Activated T-helper 17 cell treated with anti-CD3 and anti-CD28 coated beads, Interleukin-2, amount 50 U/mL, for 72 hours (primary cell): ENCODE measurements at regions not wholly inside any gene's neighbourhood (a gene's known extent, or its start where the extent isn't known, plus 50 kb on each side); places are given as distances from the start of the nearest gene placed in this dataset.

Experiments used
- ATAC-seq: fragments of 150-1000 bp; cut with Tn5 transposase; replicated peaks from 2 replicates; pipeline ENCODE4 v1.10.0; 2021; ENCODE audit warnings: mild to moderate bottlenecking, moderate library complexity
- H3K27ac Mint-ChIP-seq: one replicate; pipeline ENCODE4 v1.8.0; 2022; ENCODE audit warnings: mixed read lengths
- H3K27me3 Mint-ChIP-seq: one replicate; pipeline ENCODE4 v1.8.0; 2022; ENCODE audit warnings: mixed read lengths
- H3K36me3 Mint-ChIP-seq: one replicate; pipeline ENCODE4 v1.8.0; 2022; ENCODE audit warnings: low read depth, mild to moderate bottlenecking, mixed read lengths
- H3K4me1 Mint-ChIP-seq: one replicate; pipeline ENCODE4 v1.8.0; 2022; ENCODE audit warnings: mixed read lengths
- H3K4me3 Mint-ChIP-seq: one replicate; pipeline ENCODE4 v1.8.0; 2022; ENCODE audit warnings: mild to moderate bottlenecking, mixed read lengths
- H3K9me3 Mint-ChIP-seq: one replicate; pipeline ENCODE4 v1.8.0; 2022; ENCODE audit warnings: mixed read lengths

DNA sequence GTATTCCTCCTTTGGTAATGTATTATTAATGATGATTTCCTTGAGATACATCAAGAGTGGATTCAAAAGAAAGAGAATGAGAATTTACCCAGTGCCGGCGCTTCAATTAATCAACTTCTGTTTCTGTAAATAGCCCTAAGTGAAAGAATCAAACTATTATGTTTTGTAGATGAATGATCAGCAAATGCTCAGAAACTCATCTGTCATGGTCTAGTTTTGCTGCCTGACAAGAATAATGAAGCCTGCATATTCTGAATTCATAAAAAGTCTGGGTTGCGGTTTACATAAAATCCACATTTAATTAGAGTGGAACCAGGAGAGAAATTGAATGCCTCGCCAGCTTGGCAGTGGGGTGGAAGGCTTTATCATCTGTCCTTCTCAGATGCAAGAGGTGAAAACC, 325.3 kb downstream of the GALC start:
- no peak overlapping the region for H3K27ac Mint-ChIP-seq
- no peak overlapping the region for H3K4me3 Mint-ChIP-seq
- ATAC-seq, result no peak
- H3K4me1 Mint-ChIP-seq, result no peaks in the 10 kb centered on the region
- peaks cover 12% of the 10 kb centered on the region for H3K9me3 Mint-ChIP-seq
- H3K27me3 Mint-ChIP-seq, result peaks cover 6% of the 10 kb centered on the region
- no peaks in the 10 kb centered on the region for H3K36me3 Mint-ChIP-seq

DNA sequence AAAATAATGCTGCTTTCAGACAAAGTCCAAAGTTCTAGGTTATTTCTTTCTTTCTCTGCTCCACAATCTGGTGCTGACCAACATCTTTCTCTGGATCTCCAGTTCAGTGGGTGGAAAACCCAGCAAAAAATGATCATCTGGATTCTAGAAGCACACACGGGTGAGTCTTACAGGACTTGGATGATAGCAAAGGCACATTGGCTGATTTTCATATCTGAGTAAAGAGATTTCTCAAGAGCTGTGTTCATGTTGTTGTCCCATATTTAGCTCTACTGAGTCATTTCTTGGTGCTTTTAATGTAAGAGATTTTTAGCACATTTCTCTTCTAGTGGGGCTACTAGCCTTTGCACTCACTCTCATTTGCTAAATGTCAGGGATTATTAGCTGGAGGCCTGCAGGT, 336.7 kb downstream of the GALC start:
- no peak for ATAC-seq
- Mint-ChIP-seq H3K27ac (no peak overlapping the region), H3K4me1 (no peaks in the 10 kb centered on the region), H3K27me3 (no peaks in the 10 kb centered on the region), H3K9me3 (peaks cover 9% of the 10 kb centered on the region), H3K4me3 (no peak overlapping the region), H3K36me3 (no peaks in the 10 kb centered on the region)

DNA sequence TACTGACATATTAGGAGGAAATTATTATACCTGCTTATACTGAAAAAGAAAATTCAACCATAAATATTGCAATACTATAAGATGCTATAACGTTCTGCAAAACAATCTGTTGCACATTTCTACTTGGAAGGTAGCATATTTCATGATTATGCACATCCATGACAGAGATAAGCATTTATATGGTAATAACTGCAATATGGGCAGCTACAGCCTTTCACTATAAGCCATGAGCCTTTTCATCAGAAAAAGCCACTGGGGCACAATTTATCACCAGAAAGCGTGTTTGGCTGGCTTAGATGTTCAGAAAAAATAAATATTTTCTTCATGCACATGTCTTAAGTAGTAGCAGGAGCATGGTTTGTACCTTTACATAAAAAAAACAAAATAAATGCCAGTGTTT, 340.7 kb downstream of the GALC start:
- no peaks in the 10 kb centered on the region for H3K36me3 Mint-ChIP-seq
- peaks cover 19% of the 10 kb centered on the region for H3K9me3 Mint-ChIP-seq
- H3K4me1 Mint-ChIP-seq, result no peaks in the 10 kb centered on the region
- no peaks in the 10 kb centered on the region for H3K27me3 Mint-ChIP-seq
- no peak overlapping the region for H3K27ac Mint-ChIP-seq
- no peak overlapping the region for H3K4me3 Mint-ChIP-seq
- ATAC-seq, result no peak

DNA sequence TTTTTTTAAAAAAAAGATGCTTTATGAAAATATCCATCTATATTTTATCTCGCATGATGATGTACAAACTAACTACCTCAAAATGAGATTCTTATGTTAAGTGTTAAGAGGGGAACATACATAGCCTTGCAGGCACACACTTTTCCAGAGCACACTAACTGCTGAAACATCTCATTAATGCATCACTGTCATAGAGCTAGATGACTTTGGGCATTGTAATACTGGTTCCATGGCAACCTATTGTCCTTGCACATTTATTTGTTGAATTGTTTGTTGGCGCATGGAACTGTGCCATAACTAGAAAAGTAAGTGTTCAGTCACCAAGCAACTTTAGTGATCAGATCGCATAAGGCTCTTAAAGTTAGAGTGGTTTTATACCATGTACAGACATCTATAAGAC, 348.3 kb downstream of the GALC start:
- H3K27ac Mint-ChIP-seq, result no peak overlapping the region
- H3K36me3 Mint-ChIP-seq, result no peaks in the 10 kb centered on the region
- no peak for ATAC-seq
- H3K9me3 Mint-ChIP-seq, result peaks cover 11% of the 10 kb centered on the region
- no peak overlapping the region for H3K4me3 Mint-ChIP-seq
- H3K27me3 Mint-ChIP-seq, result peaks cover 3% of the 10 kb centered on the region
- no peaks in the 10 kb centered on the region for H3K4me1 Mint-ChIP-seq

DNA sequence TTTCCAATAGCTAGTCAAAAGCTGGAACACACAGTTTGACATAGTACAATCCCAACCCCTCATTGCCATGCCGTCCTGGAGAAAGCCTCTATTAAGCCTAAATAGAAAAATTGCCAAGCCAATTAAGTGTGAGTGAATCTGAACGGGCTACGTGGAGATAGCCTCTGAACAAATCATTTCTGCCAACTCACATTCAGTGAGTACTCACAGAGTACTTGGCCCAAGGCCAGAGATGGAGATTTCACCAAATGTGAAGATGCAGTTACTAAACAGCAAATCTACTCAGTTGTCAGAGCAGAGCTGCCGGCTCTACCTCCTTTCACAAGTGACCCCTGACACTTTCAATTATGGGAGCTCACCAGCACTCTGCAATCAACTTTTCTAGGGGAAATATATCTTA, 350.0 kb downstream of the GALC start:
- Mint-ChIP-seq H3K4me1 (no peaks in the 10 kb centered on the region), H3K4me3 (no peak overlapping the region), H3K36me3 (no peaks in the 10 kb centered on the region), H3K27ac (no peak overlapping the region), H3K27me3 (peaks cover 3% of the 10 kb centered on the region), H3K9me3 (peaks cover 2% of the 10 kb centered on the region)
- ATAC-seq, result no peak

DNA sequence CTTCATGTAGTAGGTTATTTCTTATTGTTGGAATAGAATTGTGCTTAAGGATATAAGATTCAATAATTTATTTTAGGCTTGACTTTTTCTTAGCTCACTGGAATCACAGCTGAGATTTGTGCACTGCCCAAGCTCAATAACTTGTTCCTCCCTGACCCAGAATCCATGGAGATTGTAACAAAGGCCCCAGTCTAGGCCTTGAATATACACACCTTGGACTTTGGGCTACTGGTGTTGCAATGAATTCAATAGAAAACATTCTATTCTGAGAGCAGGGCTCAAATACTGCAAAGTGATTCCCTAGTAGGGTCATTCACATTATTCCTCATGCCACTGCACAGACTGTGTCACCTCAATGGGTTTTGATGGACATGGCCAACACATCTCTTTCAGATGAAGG, 352.4 kb downstream of the GALC start:
- Mint-ChIP-seq H3K27me3 (peaks cover 3% of the 10 kb centered on the region), H3K4me1 (no peaks in the 10 kb centered on the region), H3K4me3 (no peak overlapping the region), H3K27ac (no peak overlapping the region), H3K36me3 (no peaks in the 10 kb centered on the region), H3K9me3 (no peaks in the 10 kb centered on the region)
- no peak for ATAC-seq

DNA sequence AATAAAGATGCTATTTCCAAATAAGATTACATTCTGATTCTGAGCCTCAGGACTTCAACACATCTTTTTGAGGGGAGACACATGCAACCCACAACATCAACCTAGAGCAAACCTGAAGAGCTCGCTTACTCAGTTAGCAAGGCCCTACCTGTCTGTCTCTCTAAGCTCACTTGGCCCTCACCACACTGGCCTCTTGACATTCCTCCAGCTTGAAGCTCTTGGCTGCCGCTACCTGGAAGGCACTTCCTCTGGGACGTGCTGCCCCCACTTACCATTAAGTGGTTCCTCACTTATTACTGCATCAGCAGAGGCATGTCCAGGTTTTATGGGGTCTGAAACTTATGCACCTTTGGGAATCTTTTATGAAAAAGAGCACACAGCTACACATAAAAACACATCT, 354.8 kb downstream of the GALC start:
- ATAC-seq, result no peak
- Mint-ChIP-seq H3K4me3 (no peak overlapping the region), H3K4me1 (no peaks in the 10 kb centered on the region), H3K36me3 (no peaks in the 10 kb centered on the region), H3K27me3 (peaks cover 3% of the 10 kb centered on the region), H3K9me3 (peaks cover under 1% of the 10 kb centered on the region), H3K27ac (no peak overlapping the region)

DNA sequence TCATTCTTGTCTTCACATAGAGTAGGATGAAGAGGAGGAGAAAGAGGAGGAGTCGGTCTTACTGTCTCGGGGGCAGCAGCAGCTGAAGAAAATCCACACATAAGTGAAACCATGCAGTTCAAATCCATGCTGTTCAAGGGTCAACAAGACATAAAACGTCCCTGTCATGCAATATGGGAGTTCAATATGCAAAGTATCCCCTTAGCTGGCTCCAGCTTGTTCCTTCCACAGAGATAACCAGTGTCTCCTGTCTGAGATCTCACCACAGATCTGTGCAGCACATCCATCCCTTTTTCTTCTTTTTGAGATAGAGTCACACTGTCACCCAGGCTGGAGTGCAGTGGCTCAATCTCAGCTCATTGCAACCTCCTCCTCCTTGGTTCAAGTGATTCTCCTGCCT, 357.5 kb downstream of the GALC start:
- H3K36me3 Mint-ChIP-seq, result no peaks in the 10 kb centered on the region
- no peak for ATAC-seq
- H3K4me3 Mint-ChIP-seq, result no peak overlapping the region
- H3K27ac Mint-ChIP-seq, result no peak overlapping the region
- H3K4me1 Mint-ChIP-seq, result no peaks in the 10 kb centered on the region
- no peaks in the 10 kb centered on the region for H3K27me3 Mint-ChIP-seq
- peaks cover 3% of the 10 kb centered on the region for H3K9me3 Mint-ChIP-seq

DNA sequence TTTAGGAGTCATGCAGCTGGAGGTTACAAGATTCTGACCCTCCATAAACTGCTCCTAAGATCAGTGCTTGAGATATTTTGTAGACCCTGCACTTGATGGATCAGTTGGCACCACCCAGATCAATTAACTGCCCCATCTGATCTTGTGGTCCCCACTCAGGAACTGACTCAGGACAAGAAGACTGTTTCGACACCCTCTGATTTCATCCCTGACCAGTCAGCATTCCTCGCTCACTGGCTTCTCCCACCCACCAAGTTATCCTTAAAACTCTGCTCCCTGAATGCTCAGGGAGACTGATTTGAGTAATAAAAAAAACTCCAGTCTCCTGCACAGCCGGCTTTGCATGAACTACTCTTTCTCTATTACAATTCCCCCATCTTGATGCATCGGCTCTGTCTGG, 360.2 kb downstream of the GALC start:
- Mint-ChIP-seq H3K27ac (no peak overlapping the region), H3K36me3 (no peaks in the 10 kb centered on the region), H3K4me1 (no peaks in the 10 kb centered on the region), H3K9me3 (peaks cover 3% of the 10 kb centered on the region), H3K4me3 (no peak overlapping the region), H3K27me3 (no peaks in the 10 kb centered on the region)
- no peak for ATAC-seq

DNA sequence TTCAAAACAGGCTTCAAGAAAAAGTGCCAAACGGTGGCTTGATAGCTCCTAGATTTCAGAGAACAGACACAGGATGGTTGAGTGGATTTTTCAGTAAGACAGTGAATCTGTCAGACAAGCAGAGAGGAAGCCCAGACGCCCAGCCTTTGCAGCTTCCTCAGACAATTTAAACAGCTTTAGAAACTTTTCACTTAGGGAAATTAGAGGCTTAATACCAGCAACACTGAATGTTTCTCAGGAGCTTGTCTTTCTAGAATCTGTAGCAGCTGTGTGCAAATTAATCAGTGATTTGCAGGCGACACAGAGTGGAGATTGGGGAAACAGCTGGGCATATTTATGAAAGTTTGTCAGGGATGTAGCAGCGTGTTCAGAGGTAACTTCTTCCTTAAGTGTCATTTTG, 362.1 kb downstream of the GALC start:
- ATAC-seq, result no peak

DNA sequence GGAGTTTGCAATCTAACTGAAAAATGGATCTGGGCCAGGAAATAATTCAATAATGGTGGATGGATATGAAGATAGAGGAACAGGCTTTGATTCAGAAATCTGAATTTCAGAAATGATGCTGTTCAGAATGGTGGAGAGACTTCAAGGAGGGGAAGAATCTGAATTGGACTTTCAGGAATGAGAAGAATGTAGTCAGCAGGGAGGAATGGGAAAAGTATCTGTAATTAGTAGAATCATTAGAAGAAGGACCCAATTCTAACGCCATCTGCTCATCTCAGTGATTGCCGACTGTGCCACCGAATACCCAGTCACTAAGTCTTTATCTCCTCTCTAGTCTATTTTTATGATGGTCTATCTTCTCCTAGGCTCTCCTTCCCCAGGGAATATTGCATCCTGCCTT, 363.2 kb downstream of the GALC start:
- H3K27me3 Mint-ChIP-seq, result no peaks in the 10 kb centered on the region

More for the DNA sequence above, 362.1 kb downstream of the GALC start:
- Mint-ChIP-seq H3K36me3 (no peaks in the 10 kb centered on the region), H3K4me3 (no peak overlapping the region), H3K27ac (no peak overlapping the region), H3K4me1 (no peaks in the 10 kb centered on the region), H3K27me3 (no peaks in the 10 kb centered on the region), H3K9me3 (peaks cover 3% of the 10 kb centered on the region)

DNA sequence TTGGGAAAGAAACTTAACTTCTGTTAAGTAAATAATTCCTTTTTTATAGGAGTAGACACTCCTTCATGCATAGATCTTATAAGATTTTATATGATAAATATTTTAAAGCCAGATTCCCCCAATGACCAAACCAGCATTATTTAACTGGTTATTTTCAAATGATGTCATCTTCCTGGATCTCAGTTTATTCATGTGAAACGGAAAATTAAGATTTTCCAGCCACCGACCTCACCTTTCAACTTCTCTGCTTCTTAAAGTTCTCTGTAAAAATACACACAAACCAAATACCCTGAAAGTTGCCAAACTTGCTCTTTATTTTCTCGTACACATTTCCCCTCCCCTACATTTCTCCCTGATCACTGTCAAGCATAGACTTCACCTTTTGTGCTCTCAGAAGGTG, 364.2 kb downstream of the GALC start:
- Mint-ChIP-seq H3K4me1 (no peaks in the 10 kb centered on the region), H3K4me3 (no peak overlapping the region), H3K36me3 (no peaks in the 10 kb centered on the region), H3K9me3 (peaks cover 3% of the 10 kb centered on the region), H3K27me3 (no peaks in the 10 kb centered on the region), H3K27ac (no peak overlapping the region)
- no peak for ATAC-seq

More for the DNA sequence above, 363.2 kb downstream of the GALC start:
- Mint-ChIP-seq H3K4me3 (no peak overlapping the region), H3K9me3 (peaks cover 3% of the 10 kb centered on the region), H3K4me1 (no peaks in the 10 kb centered on the region), H3K27ac (no peak overlapping the region), H3K36me3 (no peaks in the 10 kb centered on the region)
- no peak for ATAC-seq

DNA sequence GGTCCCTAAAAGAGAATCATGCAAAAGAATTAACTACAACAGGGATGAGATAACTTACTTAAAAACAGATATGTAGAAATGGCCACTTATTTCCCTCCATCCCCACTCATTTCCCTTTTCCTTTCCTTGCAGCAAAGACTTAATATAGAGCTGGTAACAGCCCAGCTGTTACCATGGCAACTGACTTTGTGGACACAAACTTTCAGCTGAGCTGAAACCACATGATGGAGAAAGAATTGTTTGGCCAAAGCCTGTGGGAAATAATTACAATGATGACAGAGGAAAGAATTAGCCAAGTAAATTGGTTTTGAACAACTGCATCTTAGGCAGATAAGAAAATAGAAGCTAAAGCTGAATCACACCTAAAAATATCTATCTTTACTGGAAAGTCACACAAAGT, 364.9 kb downstream of the GALC start:
- ATAC-seq, result no peak
- Mint-ChIP-seq H3K36me3 (no peaks in the 10 kb centered on the region), H3K4me1 (no peaks in the 10 kb centered on the region), H3K27me3 (no peaks in the 10 kb centered on the region), H3K4me3 (no peak overlapping the region), H3K9me3 (peaks cover 4% of the 10 kb centered on the region), H3K27ac (no peak overlapping the region)

DNA sequence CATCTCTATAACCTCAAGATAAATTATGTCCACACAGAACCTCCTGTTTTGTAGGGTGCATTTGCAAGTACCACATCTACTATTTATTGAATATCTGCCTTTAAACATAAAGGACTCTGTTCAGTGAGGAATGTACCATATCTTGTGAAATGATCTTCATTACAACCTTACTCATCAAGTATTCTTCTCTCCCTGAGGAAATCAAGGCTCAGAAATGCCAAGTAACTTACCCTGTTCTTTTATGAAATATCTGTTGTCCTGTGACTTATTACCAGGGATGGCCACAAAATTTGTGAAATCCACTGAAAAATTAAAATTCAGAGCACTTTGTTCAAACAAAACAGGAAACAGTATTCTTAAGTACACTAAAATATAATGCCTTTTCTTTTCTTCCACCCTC, 366.7 kb downstream of the GALC start:
- Mint-ChIP-seq H3K9me3 (peaks cover 9% of the 10 kb centered on the region), H3K27me3 (no peaks in the 10 kb centered on the region), H3K4me3 (no peak overlapping the region), H3K4me1 (no peaks in the 10 kb centered on the region), H3K27ac (no peak overlapping the region), H3K36me3 (no peaks in the 10 kb centered on the region)
- no peak for ATAC-seq

DNA sequence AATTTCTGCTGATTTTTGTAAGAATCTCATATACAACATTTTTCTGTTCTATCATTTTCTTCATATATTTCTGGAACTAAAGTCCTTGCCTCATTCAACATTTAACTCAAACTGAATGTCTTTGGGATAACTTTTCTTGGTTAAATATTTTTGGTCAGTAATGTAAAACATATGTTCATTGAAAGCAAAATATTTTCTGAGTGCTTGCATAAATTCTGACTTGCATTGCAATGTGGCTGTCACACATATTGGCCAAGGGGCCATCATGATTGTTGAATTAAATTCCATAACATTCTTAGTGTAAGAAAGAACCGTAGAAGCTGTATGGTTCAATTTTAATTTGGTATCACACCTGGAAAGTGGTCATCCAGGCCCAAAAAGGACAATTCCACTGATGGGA, 369.4 kb downstream of the GALC start:
- no peak for ATAC-seq
- no peaks in the 10 kb centered on the region for H3K36me3 Mint-ChIP-seq
- H3K27ac Mint-ChIP-seq, result no peak overlapping the region
- H3K9me3 Mint-ChIP-seq, result peaks cover 16% of the 10 kb centered on the region
- H3K27me3 Mint-ChIP-seq, result no peaks in the 10 kb centered on the region
- H3K4me1 Mint-ChIP-seq, result no peaks in the 10 kb centered on the region
- H3K4me3 Mint-ChIP-seq, result no peak overlapping the region

DNA sequence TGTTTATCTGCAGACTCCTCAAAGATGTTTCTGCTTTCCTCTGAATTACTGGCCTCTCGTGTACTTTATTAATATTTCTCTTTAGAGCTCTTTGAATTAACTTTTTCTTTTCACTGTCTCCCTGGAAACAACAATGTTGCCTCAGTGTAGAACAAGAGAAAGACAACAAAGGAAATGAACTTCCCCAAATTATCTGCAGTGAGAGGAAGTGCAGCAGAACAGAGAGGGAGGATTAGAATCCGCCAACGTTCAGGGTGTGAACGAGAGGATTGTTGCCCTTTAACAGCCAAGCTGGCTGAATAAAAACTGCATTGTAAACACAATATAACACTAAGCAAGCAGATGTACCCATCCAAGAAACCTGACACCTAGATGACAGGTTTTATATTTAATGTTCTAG, 375.9 kb downstream of the GALC start:
- Mint-ChIP-seq H3K36me3 (no peaks in the 10 kb centered on the region), H3K27me3 (peaks cover 3% of the 10 kb centered on the region), H3K4me1 (no peaks in the 10 kb centered on the region), H3K27ac (no peak overlapping the region), H3K9me3 (peaks cover 12% of the 10 kb centered on the region), H3K4me3 (no peak overlapping the region)
- ATAC-seq, result no peak
